HuH-7 (cell line): ENCODE measurements at regions not wholly inside any gene's neighbourhood (a gene's known extent, or its start where the extent isn't known, plus 50 kb on each side); places are given as distances from the start of the nearest gene placed in this dataset.
"Not testable (repeated sequence)": the region's sequence is repeated elsewhere in the genome, so short reads cannot be mapped to it uniquely, and the experiment has no call there.

Experiments used
- DNase-seq: peaks from one replicate; pipeline ENCODE4 v3.0.0; 2011; ENCODE audit warnings: low spot score

- DNase-seq, result peak; percentile 24
Observed at GRCh38 chr13:63811428-63812004, 2395.9 kb upstream of the PCDH20 start.

GRCh38 chr13:63791134-63791533 lies 2375.5 kb upstream of the PCDH20 start:
- DNase-seq, result not testable (repeated sequence)

- no peak for DNase-seq
Observed at GRCh38 chr13:63774133-63774532, 2358.5 kb upstream of the PCDH20 start.

- DNase-seq, result no peak
Observed at GRCh38 chr13:63773476-63773875, 2357.8 kb upstream of the PCDH20 start.

- DNase-seq, result not testable (repeated sequence)
Observed at GRCh38 chr13:63757683-63758082, 2342.0 kb upstream of the PCDH20 start.

- not testable (repeated sequence) for DNase-seq
Observed at GRCh38 chr13:63749857-63750256, 2334.2 kb upstream of the PCDH20 start.

- not testable (repeated sequence) for DNase-seq
Observed at GRCh38 chr13:63741814-63742101, 2326.1 kb upstream of the PCDH20 start.

GRCh38 chr13:63741029-63741813 lies 2325.6 kb upstream of the PCDH20 start:
- DNase-seq, result no peak

- DNase-seq, result not testable (repeated sequence)
Observed at GRCh38 chr13:63739112-63739735, 2323.6 kb upstream of the PCDH20 start.

GRCh38 chr13:63737418-63737817 lies 2321.8 kb upstream of the PCDH20 start:
- no peak for DNase-seq

GRCh38 chr13:63731896-63732295 lies 2316.2 kb upstream of the PCDH20 start:
- DNase-seq, result no peak

GRCh38 chr13:63712159-63712558 lies 2296.5 kb upstream of the PCDH20 start:
- DNase-seq, result not testable (repeated sequence)

- no peak for DNase-seq
Observed at GRCh38 chr13:63706751-63707150, 2291.1 kb upstream of the PCDH20 start.

- no peak for DNase-seq
Observed at GRCh38 chr13:63704521-63704920, 2288.9 kb upstream of the PCDH20 start.

GRCh38 chr13:63700350-63700749 lies 2284.7 kb upstream of the PCDH20 start:
- DNase-seq, result no peak

GRCh38 chr13:63699948-63700347 lies 2284.3 kb upstream of the PCDH20 start:
- no peak for DNase-seq

GRCh38 chr13:63696055-63696454 lies 2280.4 kb upstream of the PCDH20 start:
- no peak for DNase-seq

GRCh38 chr13:63693696-63694095 lies 2278.0 kb upstream of the PCDH20 start:
- no peak for DNase-seq

- DNase-seq, result no peak
Observed at GRCh38 chr13:63691474-63691873, 2275.8 kb upstream of the PCDH20 start.

- no peak for DNase-seq
Observed at GRCh38 chr13:63690672-63691071, 2275.0 kb upstream of the PCDH20 start.

- DNase-seq, result no peak
Observed at GRCh38 chr13:63684822-63685221, 2269.2 kb upstream of the PCDH20 start.

- no peak for DNase-seq
Observed at GRCh38 chr13:63680704-63681103, 2265.1 kb upstream of the PCDH20 start.

GRCh38 chr13:63671296-63671695 lies 2255.6 kb upstream of the PCDH20 start:
- DNase-seq, result no peak
